HG03045 (cell line): ENCODE measurements at regions not wholly inside any gene's neighbourhood (a gene's known extent, or its start where the extent isn't known, plus 50 kb on each side); places are given as distances from the start of the nearest gene placed in this dataset.
A peak's percentile ranks its signal among the peaks of the same experiment; 100 is the strongest.
"Not testable (repeated sequence)": the region's sequence is repeated elsewhere in the genome, so short reads cannot be mapped to it uniquely, and the experiment has no call there.

Experiments used
- ATAC-seq: cut with Tn5 transposase; IDR thresholded peaks from one replicate; pipeline ENCODE4 v1.9.1; 2021; ENCODE audit warnings: mild to moderate bottlenecking, moderate library complexity; ENCODE audit not compliant: unreplicated experiment

DNA sequence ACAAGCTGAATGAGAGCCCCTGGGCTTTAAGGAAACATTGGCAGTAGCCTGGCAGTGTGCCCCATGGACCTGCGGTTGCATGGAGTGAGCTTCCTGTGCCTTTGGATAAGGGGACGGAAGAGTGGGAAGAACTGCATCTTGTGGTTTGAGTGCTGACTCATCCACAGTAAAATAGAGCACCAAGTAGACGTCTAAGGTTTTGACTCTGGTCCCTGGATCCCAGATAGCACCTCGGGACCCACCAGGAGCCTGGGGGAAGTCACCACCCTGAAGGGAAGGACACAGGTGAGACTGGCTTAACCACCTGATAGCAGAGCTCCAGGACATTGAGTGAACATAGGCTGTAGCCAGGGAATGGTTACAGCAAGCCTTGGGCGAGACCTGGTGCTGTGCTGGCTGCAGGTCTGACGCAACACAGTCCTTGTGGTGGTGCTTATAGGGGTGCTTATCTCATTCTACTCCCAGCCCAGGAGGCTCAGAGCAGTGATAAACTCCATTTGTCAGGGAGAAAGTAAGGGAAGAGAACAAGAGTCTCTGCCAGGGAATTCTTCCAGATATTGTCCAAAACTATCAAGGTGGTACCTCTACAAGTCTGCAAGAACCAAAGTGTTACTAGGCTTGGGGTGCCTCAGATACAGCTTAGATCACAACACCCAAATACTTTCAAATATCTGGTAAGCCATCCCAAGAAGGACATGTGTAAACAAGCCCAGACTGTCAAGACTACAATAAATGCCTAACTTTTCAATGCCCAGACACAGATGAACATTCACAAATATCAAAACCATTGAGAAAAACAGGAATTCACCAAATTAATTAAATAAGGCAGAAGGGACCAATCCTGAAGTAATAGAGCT lies 123.6 kb upstream of the TET2 start:
- no peak for ATAC-seq

DNA sequence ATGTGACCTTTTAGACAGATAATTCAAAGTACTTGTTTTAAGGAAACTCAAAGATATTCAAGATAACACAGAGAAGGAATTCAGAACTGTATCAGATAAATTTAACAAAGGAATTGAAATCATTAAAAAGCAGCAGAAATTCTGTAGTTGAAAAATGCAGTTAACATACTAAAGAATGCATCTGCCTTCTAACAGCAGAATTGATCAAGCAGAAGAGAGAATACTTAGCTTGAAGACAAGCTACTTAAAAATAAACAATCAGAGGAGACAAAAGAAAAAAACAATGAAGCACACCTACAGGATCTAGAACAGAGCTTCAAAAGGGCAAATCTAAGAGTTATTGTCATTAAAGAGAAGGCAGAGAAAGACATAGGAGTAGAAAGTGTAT lies 123.0 kb upstream of the TET2 start:
- ATAC-seq: no peak

DNA sequence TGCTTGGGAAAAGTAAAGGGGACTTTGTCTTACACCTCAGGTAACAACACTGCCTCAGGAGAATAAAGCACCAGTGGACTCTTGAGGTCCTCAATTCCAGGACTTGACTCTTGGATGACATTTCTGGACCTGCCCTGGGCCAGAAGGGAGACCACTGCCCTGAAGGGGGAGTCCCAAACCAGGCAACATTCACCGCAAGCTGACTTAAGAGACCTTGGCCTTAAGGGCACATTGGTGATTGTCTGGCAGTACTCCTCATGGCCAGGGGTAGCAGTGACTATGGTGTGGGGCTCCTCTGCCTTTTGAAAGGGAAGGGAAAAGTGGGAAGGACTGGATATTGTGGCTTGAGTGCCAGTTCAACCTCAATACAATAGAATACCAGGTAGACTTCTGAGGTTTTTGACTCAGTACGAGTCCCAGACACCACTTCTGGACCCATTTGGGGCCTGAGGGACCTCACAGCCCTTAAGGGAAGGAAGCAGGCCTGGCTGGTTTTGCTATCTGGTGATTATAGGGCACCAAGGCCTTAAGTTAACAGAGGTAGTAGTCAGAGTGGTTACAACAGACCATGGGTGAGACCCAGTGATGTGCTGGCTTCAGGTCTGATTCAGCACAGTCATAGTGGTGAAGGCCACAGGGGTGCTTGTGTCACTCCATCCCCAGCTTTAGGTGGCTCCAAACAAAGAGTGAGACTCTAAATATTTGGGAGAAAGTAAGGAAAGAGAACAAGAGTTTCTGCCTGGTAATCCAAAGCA lies 121.2 kb upstream of the TET2 start:
- no peak for ATAC-seq

- no peak for ATAC-seq
Measured at GRCh38 chr4:105036991-105037390, 109.7 kb upstream of the TET2 start.

DNA sequence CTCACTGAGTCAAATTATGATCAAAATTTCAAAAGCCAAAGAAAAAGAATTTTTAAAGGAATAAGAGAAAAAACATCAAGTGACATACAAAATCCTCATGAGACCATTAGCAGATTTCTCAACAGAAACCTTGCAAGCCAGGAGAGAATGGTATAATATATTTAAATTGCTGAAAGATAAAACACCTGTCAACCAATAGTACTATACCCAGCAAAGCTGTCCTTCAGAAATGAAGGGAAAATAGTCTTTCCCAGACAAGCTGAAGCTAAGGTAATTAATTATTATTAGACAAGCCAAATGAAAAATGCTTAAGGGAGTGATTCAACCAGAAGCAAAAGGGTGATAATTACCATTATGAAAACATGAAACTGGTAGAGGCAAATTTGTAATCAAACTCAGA lies 104.2 kb upstream of the TET2 start:
- no peak for ATAC-seq

DNA sequence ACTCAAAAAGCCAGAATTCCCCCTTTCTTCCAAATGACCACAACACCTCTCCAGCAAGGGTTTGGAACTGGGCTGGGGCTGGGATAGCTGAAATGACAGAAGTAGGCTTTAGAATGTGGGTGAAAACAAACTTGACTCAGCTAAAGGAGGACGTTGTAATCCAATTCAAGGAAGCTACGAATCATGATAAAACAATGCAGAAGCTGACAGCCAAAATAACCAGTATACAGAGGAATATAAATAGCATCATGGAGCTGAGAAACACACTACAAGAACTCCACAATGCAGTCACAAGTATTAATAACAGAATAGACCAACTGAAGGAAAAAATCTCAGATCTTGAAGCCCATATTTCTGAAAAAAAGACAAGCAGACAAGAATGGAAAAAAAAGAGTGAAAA lies 95.8 kb upstream of the TET2 start:
- no peak for ATAC-seq

- ATAC-seq: peak; percentile 18
Measured at GRCh38 chr4:105057370-105058105, 89.1 kb upstream of the TET2 start.

DNA sequence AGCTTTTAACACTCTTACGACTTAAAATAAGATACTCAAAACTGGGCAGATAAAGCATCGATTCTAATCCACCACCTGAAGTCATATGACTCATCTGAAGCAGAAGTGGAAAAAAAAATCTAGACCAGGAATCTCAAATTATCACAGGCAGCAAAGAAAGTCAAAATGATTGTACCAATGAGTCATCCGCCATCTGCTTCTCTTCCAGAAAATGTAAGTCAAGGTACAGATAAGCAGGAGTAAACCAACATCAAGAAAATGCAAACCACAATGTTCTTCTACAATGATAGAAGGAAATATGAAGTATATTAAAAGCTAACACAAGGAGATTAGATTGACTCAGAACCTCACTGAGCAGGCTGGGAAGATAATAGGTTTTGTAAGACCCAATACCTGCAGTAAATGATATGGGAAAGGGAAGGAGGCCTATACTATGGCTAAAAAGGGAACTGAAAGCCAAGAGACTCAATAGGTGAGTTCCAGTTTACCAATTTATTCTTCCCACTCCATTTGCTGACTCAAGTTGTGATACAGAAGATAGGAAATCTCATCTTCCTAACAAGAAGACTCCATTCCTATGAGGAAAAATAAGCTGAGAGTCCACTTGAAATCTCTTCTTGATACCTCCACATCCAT lies 88.4 kb upstream of the TET2 start:
- ATAC-seq: no peak

GRCh38 chr4:105059337-105059736 lies 87.3 kb upstream of the TET2 start:
- ATAC-seq: peak; percentile 29

- ATAC-seq: peak; percentile 89
Measured at GRCh38 chr4:105060628-105061027, 86.0 kb upstream of the TET2 start.

GRCh38 chr4:105061136-105061696 lies 85.5 kb upstream of the TET2 start:
- peak; percentile 40 for ATAC-seq

DNA sequence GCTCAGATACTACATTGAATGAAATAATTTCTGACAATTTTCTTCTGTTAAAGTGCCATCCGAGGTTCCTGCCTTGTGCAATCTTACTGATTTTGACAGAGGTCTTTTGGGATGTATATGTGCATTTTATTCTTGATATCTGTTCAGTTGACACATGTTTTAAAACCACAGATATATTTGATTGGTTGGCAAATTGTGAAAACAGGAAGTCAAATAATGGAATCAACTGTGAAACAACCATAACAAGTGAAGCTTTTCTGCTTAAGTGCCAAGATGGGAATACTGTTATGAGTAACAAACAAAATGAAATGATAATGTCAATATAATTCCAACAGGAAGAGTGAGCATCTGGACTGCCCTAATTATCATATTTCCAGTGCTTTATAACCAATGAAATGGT lies 84.9 kb upstream of the TET2 start:
- no peak for ATAC-seq

DNA sequence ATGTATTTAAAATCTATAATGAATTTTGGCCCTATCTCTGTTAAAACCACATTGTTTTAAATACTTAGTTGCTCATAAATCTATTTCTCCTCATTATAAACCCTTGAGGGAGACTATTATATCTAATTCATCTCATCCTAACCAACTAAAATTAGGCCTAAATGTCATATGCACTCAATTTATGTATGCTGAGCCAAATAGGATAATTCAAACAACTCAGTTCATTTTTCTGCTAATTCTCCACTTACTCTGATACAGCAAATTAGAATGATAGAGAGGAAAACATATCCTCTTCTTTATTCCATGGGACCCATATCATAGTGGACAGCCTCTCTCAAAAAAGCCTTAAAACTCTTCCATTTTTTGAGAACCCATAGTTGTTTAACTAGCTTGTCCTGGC lies 80.3 kb upstream of the TET2 start:
- no peak for ATAC-seq

DNA sequence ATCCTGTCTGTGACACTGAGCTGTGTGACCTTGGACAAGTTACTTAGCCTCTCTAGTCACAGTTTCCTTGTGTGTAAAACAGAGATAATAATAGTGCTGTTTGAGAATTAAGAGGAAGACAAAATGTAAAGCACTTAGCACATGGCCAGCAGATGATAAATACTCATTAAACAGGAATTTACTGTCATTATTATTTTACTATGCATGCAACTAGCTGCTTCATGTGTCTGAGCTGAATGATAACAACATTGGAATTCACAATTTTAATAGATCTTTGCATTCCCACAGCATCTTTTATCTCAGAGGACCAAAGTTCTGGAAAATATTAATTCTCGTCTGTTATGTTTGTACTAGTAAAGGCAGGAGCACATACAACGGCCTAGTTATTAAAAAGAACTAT lies 79.2 kb upstream of the TET2 start:
- no peak for ATAC-seq

- no peak for ATAC-seq
Measured at GRCh38 chr4:105067946-105068345, 78.7 kb upstream of the TET2 start.

DNA sequence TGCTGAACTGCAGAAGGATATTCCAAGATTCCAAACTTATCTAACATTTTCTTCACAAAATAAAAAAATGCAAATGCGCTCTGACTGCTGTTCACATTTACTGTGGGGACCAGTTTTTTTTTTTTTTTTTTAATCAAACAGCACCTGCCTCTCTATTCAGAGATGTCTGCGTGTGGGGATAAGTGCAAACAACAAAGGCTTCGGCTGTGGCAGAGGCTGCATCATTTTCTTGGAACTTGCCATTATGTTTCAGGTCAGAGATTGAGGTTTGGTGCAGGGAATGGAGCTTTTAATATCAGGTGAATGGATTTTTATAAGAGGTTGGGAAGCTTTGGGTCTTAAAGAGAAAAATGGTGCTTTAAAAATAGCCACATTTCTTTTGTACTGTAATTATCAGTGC lies 78.2 kb upstream of the TET2 start:
- ATAC-seq: no peak

DNA sequence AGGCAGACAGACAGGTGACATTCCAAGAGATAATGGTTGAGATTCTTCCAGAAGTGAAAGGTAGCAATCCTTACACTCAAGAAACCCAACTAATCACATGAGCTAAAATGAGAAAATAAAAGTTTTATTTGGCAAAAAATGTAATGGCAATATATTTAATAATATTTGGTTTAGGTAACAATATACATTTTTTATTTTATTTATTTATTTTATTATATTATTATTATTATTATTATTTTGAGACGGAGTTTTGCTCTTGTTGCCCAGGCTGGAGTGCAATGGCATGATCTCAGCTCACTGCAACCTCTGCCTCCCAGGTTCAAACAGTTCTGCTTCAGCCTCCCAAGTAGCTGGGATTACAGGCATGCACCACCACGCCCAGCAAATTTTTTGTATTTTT lies 74.6 kb upstream of the TET2 start:
- not testable (repeated sequence) for ATAC-seq

GRCh38 chr4:105074097-105074496 lies 72.6 kb upstream of the TET2 start:
- no peak for ATAC-seq

DNA sequence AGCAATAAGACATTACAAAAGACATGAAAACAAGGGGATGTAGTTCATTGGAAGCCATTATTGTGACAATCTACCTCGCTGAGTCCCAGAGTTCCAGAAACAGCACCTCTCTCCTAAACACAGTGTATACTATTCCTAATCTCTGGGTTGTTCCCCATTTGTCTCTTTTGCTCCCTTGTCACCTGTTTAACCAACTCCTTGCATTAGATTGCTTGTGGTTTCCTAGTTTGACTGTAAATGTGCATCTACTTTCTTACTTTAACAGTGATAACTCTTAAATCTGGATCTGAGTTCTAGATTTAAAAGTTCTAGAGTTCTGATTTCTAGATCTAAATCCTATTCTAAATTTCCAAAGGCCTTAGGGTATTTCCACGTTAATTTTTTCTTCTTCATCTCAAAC lies 71.6 kb upstream of the TET2 start:
- no peak for ATAC-seq

- no peak for ATAC-seq
Measured at GRCh38 chr4:105088110-105088879, 58.4 kb upstream of the TET2 start.
